CD4-positive, alpha-beta T cell treated with Interleukin-10 for 1 hour (primary cell): ENCODE measurements at regions not wholly inside any gene's neighbourhood (a gene's known extent, or its start where the extent isn't known, plus 50 kb on each side); places are given as distances from the start of the nearest gene placed in this dataset.

Source experiments
- DNase-seq: peaks from one replicate; pipeline ENCODE4 v3.0.0-alpha.2; 2020

- no peak for DNase-seq
Observed at GRCh38 chr13:60288569-60288968, 108.5 kb upstream of the TDRD3 start.

- no peak for DNase-seq
Observed at GRCh38 chr13:60303166-60303565, 93.9 kb upstream of the TDRD3 start.

DNA sequence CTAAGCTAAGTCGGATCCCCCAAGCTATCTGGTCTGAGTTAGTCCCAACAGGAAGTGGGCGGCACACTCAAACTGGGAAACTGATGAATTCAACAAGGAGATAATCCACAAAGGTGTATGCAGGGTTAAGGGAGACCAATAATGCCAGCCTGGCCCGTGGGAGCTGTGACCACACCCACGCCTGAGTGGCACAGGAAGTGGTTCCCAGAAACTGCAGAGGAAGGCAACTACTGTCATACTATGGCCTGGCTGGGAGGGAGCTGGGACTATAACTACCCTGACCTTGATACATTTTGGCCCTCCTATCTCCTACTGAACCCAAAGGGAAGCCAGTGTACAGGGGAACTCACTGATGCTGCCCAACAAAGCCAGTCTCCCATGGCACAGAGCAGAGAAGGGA is 85.5 kb upstream of the TDRD3 start:
- DNase-seq: no peak

- DNase-seq: no peak
Observed at GRCh38 chr13:60312851-60313505, 84.0 kb upstream of the TDRD3 start.

- no peak for DNase-seq
Observed at GRCh38 chr13:60318186-60318585, 78.8 kb upstream of the TDRD3 start.

- no peak for DNase-seq
Observed at GRCh38 chr13:60324131-60324530, 72.9 kb upstream of the TDRD3 start.

GRCh38 chr13:60326273-60326672 is 70.7 kb upstream of the TDRD3 start:
- no peak for DNase-seq

DNA sequence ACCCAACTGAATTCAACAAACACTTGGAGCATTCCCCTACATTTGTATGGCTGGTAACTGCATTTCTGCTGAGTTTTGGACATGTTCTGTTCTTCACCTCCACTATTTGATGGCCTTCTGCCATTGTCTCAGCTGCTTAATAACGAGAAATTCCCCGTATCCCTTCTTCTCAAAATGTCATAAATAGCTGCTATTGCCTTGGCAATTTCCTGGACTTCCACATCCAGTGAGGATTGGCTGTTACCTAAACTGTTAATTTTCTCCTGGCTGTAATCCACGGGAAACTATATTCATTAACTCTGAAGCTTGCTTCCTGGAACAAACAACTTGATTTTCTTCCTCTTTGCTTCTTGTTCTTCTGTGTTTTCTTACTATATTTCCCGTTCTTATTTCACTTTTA is 69.5 kb upstream of the TDRD3 start:
- no peak for DNase-seq

DNA sequence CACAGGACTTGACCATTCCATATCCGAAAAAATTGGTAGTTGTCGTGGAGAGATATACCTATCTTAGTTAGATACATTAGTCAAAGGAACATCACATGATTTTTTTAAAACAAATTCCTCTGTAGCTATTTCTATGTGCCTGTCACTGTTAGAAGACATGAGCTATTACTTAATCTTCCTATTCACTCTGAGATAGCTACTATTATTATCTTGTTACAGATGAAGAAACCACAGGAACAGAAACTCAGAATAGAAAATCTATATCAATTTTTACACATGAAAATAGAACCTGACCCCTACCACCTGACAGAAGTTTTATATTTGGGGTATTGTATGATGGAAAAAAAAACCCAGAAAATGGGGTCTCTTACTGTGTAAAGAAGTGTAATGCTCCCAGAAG is 68.9 kb upstream of the TDRD3 start:
- DNase-seq: no peak

DNA sequence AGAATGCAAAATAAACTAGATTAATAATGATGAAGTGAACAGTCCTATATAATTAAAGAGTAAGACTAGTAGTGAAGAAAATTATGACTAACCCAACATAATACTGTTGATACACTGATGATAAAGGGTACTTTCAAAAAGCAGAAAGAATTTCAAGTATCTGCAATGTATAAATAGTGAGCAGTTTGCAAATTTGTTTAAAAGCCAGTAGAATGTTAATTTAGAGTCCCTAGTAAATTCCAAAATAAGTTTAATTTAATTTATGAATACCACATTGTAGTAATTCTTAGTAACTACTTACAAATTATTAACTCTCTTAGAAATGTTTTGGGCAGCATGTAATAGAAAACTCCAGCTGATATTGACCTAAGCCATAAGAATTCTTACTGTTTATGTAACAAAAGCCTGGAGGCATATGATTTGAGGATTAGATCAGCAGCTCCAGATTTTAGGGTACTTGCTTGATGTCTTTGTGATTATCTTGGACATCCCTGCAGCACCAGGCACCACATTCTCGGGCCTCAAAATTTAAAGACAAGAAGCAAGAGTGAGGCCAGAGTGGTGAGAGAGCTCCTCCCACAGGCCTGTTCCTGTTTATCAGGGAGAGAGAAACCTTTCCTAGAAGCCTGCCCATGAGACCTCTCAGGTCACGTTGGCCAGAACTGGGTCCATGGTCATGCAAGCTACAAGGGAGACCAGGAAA is 67.6 kb upstream of the TDRD3 start:
- DNase-seq: no peak

- DNase-seq: no peak
Observed at GRCh38 chr13:60331249-60332012, 65.6 kb upstream of the TDRD3 start.

GRCh38 chr13:60332682-60333081 is 64.3 kb upstream of the TDRD3 start:
- no peak for DNase-seq

GRCh38 chr13:60334310-60334709 is 62.7 kb upstream of the TDRD3 start:
- no peak for DNase-seq

DNA sequence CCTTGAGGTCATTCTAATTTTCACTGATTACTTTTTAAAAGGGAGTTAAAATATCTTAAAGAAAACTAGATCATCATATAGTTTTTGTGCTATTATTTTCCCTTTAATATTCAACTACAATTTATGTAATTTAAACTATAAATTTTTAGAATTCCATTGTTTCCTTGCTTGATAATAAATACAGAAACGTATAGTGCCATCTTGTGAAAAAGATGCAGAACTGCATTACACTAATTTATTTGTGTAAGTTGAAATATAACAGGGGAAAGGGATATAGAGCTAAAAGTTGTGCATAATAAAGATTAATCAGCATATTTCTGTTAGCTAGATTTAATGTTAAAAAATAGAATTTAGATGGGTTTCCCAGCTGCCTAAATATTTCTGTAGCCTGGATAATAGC is 61.5 kb upstream of the TDRD3 start:
- no peak for DNase-seq

- no peak for DNase-seq
Observed at GRCh38 chr13:60338754-60339153, 58.3 kb upstream of the TDRD3 start.

- DNase-seq: no peak
Observed at GRCh38 chr13:60343978-60344377, 53.0 kb upstream of the TDRD3 start.

DNA sequence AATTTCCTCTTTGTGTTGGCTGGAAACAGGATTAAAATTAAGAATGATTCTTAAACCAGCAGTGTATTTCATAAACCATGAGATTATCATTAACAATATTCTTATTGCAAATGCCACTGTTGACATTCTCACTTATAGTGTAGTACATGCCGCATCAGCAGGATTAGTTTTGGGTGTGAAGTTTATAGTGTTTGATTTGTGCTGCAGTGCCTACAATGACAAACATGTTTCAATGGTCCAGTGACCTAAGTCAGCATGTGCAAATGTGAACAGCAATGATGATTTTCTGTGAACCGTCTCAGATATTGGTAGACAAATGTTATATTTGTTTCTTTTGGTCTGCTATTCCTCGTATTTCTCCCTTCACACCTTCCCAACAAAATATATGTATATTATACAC is 49.8 kb upstream of the TDRD3 start:
- no peak for DNase-seq
